ENCODE measurements at regions not wholly inside any gene's neighbourhood (a gene's known extent, or its start where the extent isn't known, plus 50 kb on each side); places are given as distances from the start of the nearest gene placed in this dataset.
A peak's percentile ranks its signal among the peaks of the same experiment; 100 is the strongest.

DNA sequence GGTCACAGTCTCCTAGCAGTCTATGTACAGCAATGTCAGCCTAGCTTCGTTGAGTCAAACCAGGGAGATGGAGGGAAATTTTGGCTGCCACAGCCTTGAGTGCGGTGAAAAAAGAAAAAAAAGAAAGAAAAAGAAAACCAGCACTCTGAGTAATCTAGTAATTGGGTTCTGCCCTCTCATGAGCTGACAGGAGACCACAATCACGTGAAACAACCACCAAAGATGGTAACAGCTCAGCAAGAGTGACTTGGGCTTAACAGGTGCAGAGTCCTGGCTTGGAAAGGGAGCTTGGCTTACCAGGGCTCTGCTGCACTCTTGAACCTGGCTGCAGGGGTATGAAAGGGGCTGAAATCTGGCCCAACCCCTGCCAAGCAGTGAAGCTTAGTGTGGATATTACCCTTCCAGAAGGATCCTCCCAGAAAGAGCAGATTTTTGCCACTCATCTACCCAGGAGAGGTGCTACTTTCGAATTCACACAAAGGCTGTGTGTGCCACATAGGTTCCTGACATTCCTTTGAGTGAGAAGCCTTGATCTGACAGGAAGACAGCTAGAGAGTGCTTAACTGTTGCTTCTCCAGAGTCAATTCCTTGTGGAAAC lies 350.3 kb downstream of the PTTG2 start:
- Histone ChIP-seq H3K4me3 (ENCODE audit: low read length) (no peak overlapping the region), H3K36me3 (ENCODE audit: control insufficient read depth, insufficient read depth, low read length) (no peaks in the 10 kb centered on the region), H3K27ac (ENCODE audit: low read depth, low read length) (no peak overlapping the region), H2AK5ac (ENCODE audit: low read length) (no peak overlapping the region), H3K4me2 (ENCODE audit: low read length) (no peak overlapping the region), H3K56ac (ENCODE audit: low read length) (no peak overlapping the region), H4K8ac (ENCODE audit: low read depth, low read length) (peak overlapping the region; percentile 13), H3K18ac (ENCODE audit: low read length) (no peak overlapping the region), H2BK120ac (ENCODE audit: low read depth, low read length) (no peak overlapping the region), H3K27me3 (ENCODE audit: insufficient read depth, low read length, poor library complexity) (no peaks in the 10 kb centered on the region), H3K9ac (ENCODE audit: low read length) (no peak overlapping the region), H3K4me1 (ENCODE audit: control insufficient read depth, low read depth, low read length) (no peaks in the 10 kb centered on the region), H3K79me2 (ENCODE audit: control insufficient read depth, insufficient read depth, low read length) (no peaks in the 10 kb centered on the region), H3K79me1 (ENCODE audit: low read length) (no peaks in the 10 kb centered on the region), H2BK5ac (ENCODE audit: low read length) (no peak overlapping the region), H3K4ac (ENCODE audit: low read depth, low read length) (no peak overlapping the region), H3K23ac (ENCODE audit: low read length) (no peak overlapping the region), H2BK15ac (replicated peaks; ENCODE audit: low read depth) (no peak overlapping the region), H4K5ac (ENCODE audit: low read length) (no peak overlapping the region)
- DNase-seq = peak; percentile 59
- no CpG with 5 or more reads among the region's 4 CpGs for WGBS (ENCODE audit: extremely low coverage, insufficient coverage, low lambda C conversion rate)

DNA sequence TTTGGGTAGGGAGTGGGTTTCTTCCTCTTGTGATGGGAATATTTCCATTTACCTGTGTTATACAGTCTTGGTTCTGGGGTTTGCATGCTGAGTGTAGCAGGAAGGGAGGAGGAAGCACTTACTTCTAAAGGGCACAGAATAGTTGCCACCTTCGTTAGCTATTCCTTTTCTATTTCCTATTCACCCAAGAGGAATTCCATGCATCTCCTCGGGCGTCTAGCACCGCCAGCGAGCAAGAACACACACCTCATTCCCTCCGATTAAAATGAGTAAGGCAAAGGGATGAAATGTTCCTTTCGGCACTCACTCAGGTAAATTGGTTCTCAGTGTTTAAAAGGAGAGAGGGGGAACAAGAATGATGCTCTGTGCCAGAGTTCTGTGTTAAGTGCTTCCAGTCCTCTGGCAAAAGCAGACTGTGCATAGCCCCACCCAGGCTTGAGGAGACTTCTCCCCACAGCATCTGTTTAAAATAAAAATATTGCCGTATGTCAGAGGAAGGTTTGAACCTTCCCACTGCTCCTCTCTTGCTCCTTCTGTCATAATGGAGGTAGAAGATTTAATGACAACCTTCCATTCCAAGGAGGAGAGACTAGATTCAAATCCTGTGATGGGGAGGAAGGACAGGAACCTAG lies 351.4 kb downstream of the PTTG2 start:
- Histone ChIP-seq H3K79me2 (ENCODE audit: control insufficient read depth, insufficient read depth, low read length) (no peaks in the 10 kb centered on the region), H4K5ac (ENCODE audit: low read length) (no peak overlapping the region), H3K36me3 (ENCODE audit: control insufficient read depth, insufficient read depth, low read length) (no peaks in the 10 kb centered on the region), H3K4me2 (ENCODE audit: low read length) (no peak overlapping the region), H2BK5ac (ENCODE audit: low read length) (no peak overlapping the region), H3K4me3 (ENCODE audit: low read length) (no peak overlapping the region), H3K23ac (ENCODE audit: low read length) (no peak overlapping the region), H3K56ac (ENCODE audit: low read length) (no peak overlapping the region), H2BK120ac (ENCODE audit: low read depth, low read length) (no peak overlapping the region), H4K8ac (ENCODE audit: low read depth, low read length) (no peak overlapping the region), H3K18ac (ENCODE audit: low read length) (peak overlapping the region; percentile 23), H3K27me3 (ENCODE audit: insufficient read depth, low read length, poor library complexity) (no peaks in the 10 kb centered on the region), H3K4ac (ENCODE audit: low read depth, low read length) (no peak overlapping the region), H2BK15ac (replicated peaks; ENCODE audit: low read depth) (no peak overlapping the region), H3K79me1 (ENCODE audit: low read length) (no peaks in the 10 kb centered on the region), H3K4me1 (ENCODE audit: control insufficient read depth, low read depth, low read length) (no peaks in the 10 kb centered on the region), H2AK5ac (ENCODE audit: low read length) (no peak overlapping the region), H3K9ac (ENCODE audit: low read length) (no peak overlapping the region), H3K27ac (ENCODE audit: low read depth, low read length) (no peak overlapping the region)
- no CpG with 5 or more reads among the region's 8 CpGs for WGBS (ENCODE audit: extremely low coverage, insufficient coverage, low lambda C conversion rate)
- peak; percentile 50 for DNase-seq

DNA sequence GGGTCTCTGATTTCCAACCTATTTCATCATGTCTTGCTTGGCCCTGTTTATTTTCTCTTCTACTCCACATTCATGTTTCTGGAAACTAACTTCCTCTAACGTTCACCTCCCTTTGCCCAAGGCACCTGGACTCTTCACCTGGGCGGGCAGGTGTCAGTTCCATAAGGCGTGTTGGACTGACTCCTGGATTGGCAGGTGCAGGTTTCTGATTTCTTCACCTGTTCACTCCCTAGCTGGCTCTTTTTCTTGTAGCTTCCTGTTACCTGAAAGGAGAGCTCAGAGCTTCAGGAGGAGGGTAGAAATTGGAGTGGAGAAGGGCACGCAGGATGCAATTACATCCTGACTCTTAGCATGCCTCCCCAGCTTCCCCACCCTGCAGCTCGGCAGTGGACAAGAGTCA lies 350.8 kb upstream of the KLF3 start:
- no CpG with 5 or more reads among the region's 5 CpGs for WGBS (ENCODE audit: extremely low coverage, insufficient coverage, low lambda C conversion rate)
- H3K4ac ChIP-seq (ENCODE audit: low read depth, low read length) = no peak overlapping the region
- no peaks in the 10 kb centered on the region for H3K79me2 ChIP-seq (ENCODE audit: control insufficient read depth, insufficient read depth, low read length)

DNA sequence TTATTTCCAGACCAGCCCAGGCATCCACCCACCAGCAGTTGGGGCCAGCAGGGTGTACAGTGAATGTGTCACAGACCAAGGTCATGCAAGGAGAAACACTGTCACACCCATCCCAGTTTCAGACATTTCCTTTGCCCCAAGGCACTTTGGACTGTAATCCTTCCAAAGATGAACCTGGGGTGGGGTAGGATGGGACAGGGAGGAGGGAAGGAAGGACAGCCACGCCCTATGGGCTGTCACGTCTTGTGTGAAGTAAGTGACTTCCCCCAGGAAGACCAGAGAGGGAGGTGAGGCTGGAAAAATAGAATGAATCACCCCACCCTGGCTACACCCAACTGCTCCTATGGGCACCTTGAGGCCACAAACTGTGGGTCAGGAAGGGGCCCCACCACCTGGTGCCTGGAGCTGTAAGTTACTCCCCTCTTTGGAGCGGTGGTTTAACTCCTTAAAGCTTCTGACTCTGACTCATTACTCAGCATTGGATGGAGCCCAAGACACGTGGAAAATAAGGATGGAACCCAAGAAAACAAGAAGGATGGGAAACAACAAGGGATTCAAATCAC lies 349.9 kb upstream of the KLF3 start:
- Histone ChIP-seq H3K4me1 (ENCODE audit: control insufficient read depth, low read depth, low read length) (no peaks in the 10 kb centered on the region), H4K8ac (ENCODE audit: low read depth, low read length) (no peak overlapping the region), H3K18ac (ENCODE audit: low read length) (no peak overlapping the region), H3K4me2 (ENCODE audit: low read length) (no peak overlapping the region), H3K4me3 (ENCODE audit: low read length) (no peak overlapping the region), H3K79me2 (ENCODE audit: control insufficient read depth, insufficient read depth, low read length) (no peaks in the 10 kb centered on the region), H2BK15ac (replicated peaks; ENCODE audit: low read depth) (no peak overlapping the region), H2BK5ac (ENCODE audit: low read length) (no peak overlapping the region), H3K4ac (ENCODE audit: low read depth, low read length) (no peak overlapping the region), H3K79me1 (ENCODE audit: low read length) (no peaks in the 10 kb centered on the region), H3K23ac (ENCODE audit: low read length) (no peak overlapping the region), H2BK120ac (ENCODE audit: low read depth, low read length) (no peak overlapping the region), H4K5ac (ENCODE audit: low read length) (no peak overlapping the region), H3K36me3 (ENCODE audit: control insufficient read depth, insufficient read depth, low read length) (no peaks in the 10 kb centered on the region), H3K56ac (ENCODE audit: low read length) (no peak overlapping the region), H3K9ac (ENCODE audit: low read length) (no peak overlapping the region), H2AK5ac (ENCODE audit: low read length) (no peak overlapping the region), H3K27me3 (ENCODE audit: insufficient read depth, low read length, poor library complexity) (no peaks in the 10 kb centered on the region), H3K27ac (ENCODE audit: low read depth, low read length) (no peak overlapping the region)
- no CpG with 5 or more reads among the region's 4 CpGs for WGBS (ENCODE audit: extremely low coverage, insufficient coverage, low lambda C conversion rate)
- no peak for DNase-seq

More for the DNA sequence above, 350.8 kb upstream of the KLF3 start:
- H4K5ac ChIP-seq (ENCODE audit: low read length) = no peak overlapping the region
- no peak overlapping the region for H2BK15ac ChIP-seq (replicated peaks; ENCODE audit: low read depth)
- no peak overlapping the region for H4K8ac ChIP-seq (ENCODE audit: low read depth, low read length)
- H3K27me3 ChIP-seq (ENCODE audit: insufficient read depth, low read length, poor library complexity) = no peaks in the 10 kb centered on the region
- no peak overlapping the region for H3K56ac ChIP-seq (ENCODE audit: low read length)
- H3K18ac ChIP-seq (ENCODE audit: low read length) = no peak overlapping the region
- H3K4me1 ChIP-seq (ENCODE audit: control insufficient read depth, low read depth, low read length) = no peaks in the 10 kb centered on the region
- no peaks in the 10 kb centered on the region for H3K79me1 ChIP-seq (ENCODE audit: low read length)
- no peak overlapping the region for H3K4me2 ChIP-seq (ENCODE audit: low read length)
- H3K36me3 ChIP-seq (ENCODE audit: control insufficient read depth, insufficient read depth, low read length) = no peaks in the 10 kb centered on the region
- H3K9ac ChIP-seq (ENCODE audit: low read length) = no peak overlapping the region
- H3K27ac ChIP-seq (ENCODE audit: low read depth, low read length) = no peak overlapping the region
- DNase-seq = no peak
- H2BK120ac ChIP-seq (ENCODE audit: low read depth, low read length) = no peak overlapping the region
- H3K23ac ChIP-seq (ENCODE audit: low read length) = no peak overlapping the region
- H2BK5ac ChIP-seq (ENCODE audit: low read length) = no peak overlapping the region
- H2AK5ac ChIP-seq (ENCODE audit: low read length) = no peak overlapping the region
- no peak overlapping the region for H3K4me3 ChIP-seq (ENCODE audit: low read length)

DNA sequence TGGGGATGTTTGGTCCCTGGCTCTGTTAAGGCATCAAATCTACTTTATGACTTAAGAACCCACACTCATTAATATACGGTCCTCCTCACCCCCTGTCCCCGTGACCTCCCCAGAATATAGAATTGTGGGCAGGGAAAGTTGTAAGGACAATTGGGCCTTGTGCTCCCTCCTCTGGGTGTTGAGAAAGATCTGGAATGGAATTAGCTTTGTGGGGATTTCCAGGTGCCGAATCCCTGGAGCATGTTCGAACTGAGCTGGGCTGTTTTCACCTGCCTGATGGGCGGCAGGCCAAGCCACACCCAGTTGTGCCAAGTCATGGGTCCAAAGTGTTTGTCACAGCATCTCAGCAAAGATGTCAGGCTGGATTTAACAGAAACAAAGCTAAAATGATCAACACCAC lies 349.3 kb upstream of the KLF3 start:
- no CpG with 5 or more reads among the region's 5 CpGs for WGBS (ENCODE audit: extremely low coverage, insufficient coverage, low lambda C conversion rate)
- no peak for DNase-seq
- H2BK15ac ChIP-seq (replicated peaks; ENCODE audit: low read depth) = no peak overlapping the region
- no peak overlapping the region for H3K4me2 ChIP-seq (ENCODE audit: low read length)
- no peaks in the 10 kb centered on the region for H3K79me1 ChIP-seq (ENCODE audit: low read length)
- no peaks in the 10 kb centered on the region for H3K79me2 ChIP-seq (ENCODE audit: control insufficient read depth, insufficient read depth, low read length)
- H4K5ac ChIP-seq (ENCODE audit: low read length) = no peak overlapping the region
- H2BK120ac ChIP-seq (ENCODE audit: low read depth, low read length) = no peak overlapping the region
- H3K4ac ChIP-seq (ENCODE audit: low read depth, low read length) = no peak overlapping the region
- H4K8ac ChIP-seq (ENCODE audit: low read depth, low read length) = no peak overlapping the region
- H3K27ac ChIP-seq (ENCODE audit: low read depth, low read length) = no peak overlapping the region
- no peak overlapping the region for H2BK5ac ChIP-seq (ENCODE audit: low read length)
- no peak overlapping the region for H2AK5ac ChIP-seq (ENCODE audit: low read length)
- H3K36me3 ChIP-seq (ENCODE audit: control insufficient read depth, insufficient read depth, low read length) = no peaks in the 10 kb centered on the region
- no peak overlapping the region for H3K56ac ChIP-seq (ENCODE audit: low read length)
- no peak overlapping the region for H3K4me3 ChIP-seq (ENCODE audit: low read length)
- H3K18ac ChIP-seq (ENCODE audit: low read length) = no peak overlapping the region
- H3K4me1 ChIP-seq (ENCODE audit: control insufficient read depth, low read depth, low read length) = no peaks in the 10 kb centered on the region
- H3K23ac ChIP-seq (ENCODE audit: low read length) = no peak overlapping the region
- no peaks in the 10 kb centered on the region for H3K27me3 ChIP-seq (ENCODE audit: insufficient read depth, low read length, poor library complexity)
- H3K9ac ChIP-seq (ENCODE audit: low read length) = no peak overlapping the region
